ENCODE measurements at regions not wholly inside any gene's neighbourhood (a gene's known extent, or its start where the extent isn't known, plus 50 kb on each side); places are given as distances from the start of the nearest gene placed in this dataset.

DNA sequence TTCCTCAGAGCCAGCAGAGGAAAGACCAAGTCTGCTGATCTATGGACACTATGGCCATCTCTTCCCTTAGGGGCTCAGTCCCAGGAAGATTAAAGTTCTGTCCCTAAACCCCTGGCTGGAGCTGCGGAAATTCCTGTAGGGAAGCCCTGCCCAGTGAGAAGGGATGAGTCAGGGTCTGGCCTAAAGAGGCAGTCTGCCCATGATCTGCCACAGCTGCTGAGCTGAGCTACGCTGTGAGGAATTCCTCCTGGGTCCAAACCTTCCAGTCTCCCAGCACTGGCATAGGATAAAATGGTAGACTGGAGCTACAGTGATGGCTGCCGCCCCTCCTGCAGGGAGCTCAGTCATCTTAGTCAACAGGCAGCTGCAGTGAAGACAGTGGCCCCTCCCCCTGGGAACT lies 213.7 kb downstream of the BRINP2 start:
- Histone ChIP-seq H3K4me3 (ENCODE audit: low read length in 2 of 2) (no peak overlapping the region), H3K36me3 (ENCODE audit: control insufficient read depth in 2 of 2, insufficient read depth in 2 of 2, low read length in 2 of 2) (no peaks in the 10 kb centered on the region), H3K9me3 (ENCODE audit: control insufficient read depth in 2 of 2, low read length in 2 of 2) (no peaks in the 10 kb centered on the region), H3K4me1 (ENCODE audit: control insufficient read depth in 2 of 2, insufficient read depth in 2 of 2, low read length in 2 of 2) (no peaks in the 10 kb centered on the region), H3K9ac (ENCODE audit: low read depth in 1 of 2, low read length in 2 of 2) (no peak overlapping the region), H3K27ac (ENCODE audit: low read depth in 2 of 2, low read length in 2 of 2) (no peak overlapping the region), H3K27me3 (ENCODE audit: control insufficient read depth in 2 of 2, insufficient read depth in 2 of 2, low read length in 2 of 2) (no peaks in the 10 kb centered on the region)

- no peak overlapping the region for H3K27ac ChIP-seq (ENCODE audit: low read depth in 2 of 2, low read length in 2 of 2)
- H3K36me3 ChIP-seq (ENCODE audit: control insufficient read depth in 2 of 2, insufficient read depth in 2 of 2, low read length in 2 of 2) = no peaks in the 10 kb centered on the region
- no peak overlapping the region for H3K4me3 ChIP-seq (ENCODE audit: low read length in 2 of 2)
- H3K27me3 ChIP-seq (ENCODE audit: control insufficient read depth in 2 of 2, insufficient read depth in 2 of 2, low read length in 2 of 2) = no peaks in the 10 kb centered on the region
- no peaks in the 10 kb centered on the region for H3K4me1 ChIP-seq (ENCODE audit: control insufficient read depth in 2 of 2, insufficient read depth in 2 of 2, low read length in 2 of 2)
- no peak overlapping the region for H3K9ac ChIP-seq (ENCODE audit: low read depth in 1 of 2, low read length in 2 of 2)
- H3K9me3 ChIP-seq (ENCODE audit: control insufficient read depth in 2 of 2, low read length in 2 of 2) = no peaks in the 10 kb centered on the region
Measured at GRCh38 chr1:177383715-177384114, 213.0 kb downstream of the BRINP2 start.

- H3K36me3 ChIP-seq (ENCODE audit: control insufficient read depth in 2 of 2, insufficient read depth in 2 of 2, low read length in 2 of 2) = no peaks in the 10 kb centered on the region
- H3K4me3 ChIP-seq (ENCODE audit: low read length in 2 of 2) = no peak overlapping the region
- H3K9ac ChIP-seq (ENCODE audit: low read depth in 1 of 2, low read length in 2 of 2) = no peak overlapping the region
- H3K27ac ChIP-seq (ENCODE audit: low read depth in 2 of 2, low read length in 2 of 2) = no peak overlapping the region
- H3K4me1 ChIP-seq (ENCODE audit: control insufficient read depth in 2 of 2, insufficient read depth in 2 of 2, low read length in 2 of 2) = no peaks in the 10 kb centered on the region
- H3K9me3 ChIP-seq (ENCODE audit: control insufficient read depth in 2 of 2, low read length in 2 of 2) = no peaks in the 10 kb centered on the region
- no peaks in the 10 kb centered on the region for H3K27me3 ChIP-seq (ENCODE audit: control insufficient read depth in 2 of 2, insufficient read depth in 2 of 2, low read length in 2 of 2)
Measured at GRCh38 chr1:177377866-177378265, 207.1 kb downstream of the BRINP2 start.

DNA sequence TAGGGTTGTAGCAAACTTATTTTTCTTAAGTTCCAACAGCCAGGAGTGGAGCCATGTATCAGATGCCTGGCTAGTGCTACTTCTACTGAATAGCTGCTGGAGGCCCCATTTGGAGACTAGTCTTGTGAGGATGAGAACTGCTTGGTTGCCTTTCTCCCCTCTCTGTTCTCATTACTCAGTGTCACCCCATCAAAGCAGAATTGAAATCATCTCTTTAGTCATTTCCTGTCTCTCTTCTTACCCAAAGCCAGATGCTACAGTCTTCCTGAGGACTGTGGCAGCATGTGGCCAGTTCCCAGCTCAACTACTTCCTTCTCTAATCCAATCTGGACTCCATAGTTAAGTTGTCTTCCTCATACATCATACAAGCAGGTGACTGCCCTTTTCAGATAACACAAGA lies 197.5 kb downstream of the BRINP2 start:
- H3K4me1 ChIP-seq (ENCODE audit: control insufficient read depth in 2 of 2, insufficient read depth in 2 of 2, low read length in 2 of 2) = no peaks in the 10 kb centered on the region
- H3K9ac ChIP-seq (ENCODE audit: low read depth in 1 of 2, low read length in 2 of 2) = no peak overlapping the region
- no peak overlapping the region for H3K4me3 ChIP-seq (ENCODE audit: low read length in 2 of 2)
- no peaks in the 10 kb centered on the region for H3K36me3 ChIP-seq (ENCODE audit: control insufficient read depth in 2 of 2, insufficient read depth in 2 of 2, low read length in 2 of 2)
- no peaks in the 10 kb centered on the region for H3K9me3 ChIP-seq (ENCODE audit: control insufficient read depth in 2 of 2, low read length in 2 of 2)
- no peak overlapping the region for H3K27ac ChIP-seq (ENCODE audit: low read depth in 2 of 2, low read length in 2 of 2)
- H3K27me3 ChIP-seq (ENCODE audit: control insufficient read depth in 2 of 2, insufficient read depth in 2 of 2, low read length in 2 of 2) = no peaks in the 10 kb centered on the region

DNA sequence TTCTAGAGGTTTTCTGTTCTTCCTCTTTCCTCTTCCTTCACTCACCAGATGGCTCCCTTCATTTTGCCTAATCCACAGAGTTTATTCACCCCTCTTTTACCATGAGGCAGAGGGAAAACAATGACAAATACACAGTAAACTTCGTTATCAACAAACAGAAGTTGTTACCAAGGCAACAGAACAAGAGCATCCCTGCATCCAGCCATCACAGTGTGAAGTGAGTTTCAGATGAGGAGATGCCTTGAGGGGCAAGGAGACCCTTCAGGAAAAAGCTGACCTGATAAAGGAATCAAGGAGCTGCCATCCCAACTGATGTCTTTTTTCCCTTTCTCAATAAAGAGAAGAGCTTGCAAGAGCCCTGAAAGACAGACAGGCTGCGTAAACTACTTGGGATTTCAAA lies 195.3 kb downstream of the BRINP2 start:
- Histone ChIP-seq H3K4me3 (ENCODE audit: low read length in 2 of 2) (no peak overlapping the region), H3K36me3 (ENCODE audit: control insufficient read depth in 2 of 2, insufficient read depth in 2 of 2, low read length in 2 of 2) (no peaks in the 10 kb centered on the region), H3K9me3 (ENCODE audit: control insufficient read depth in 2 of 2, low read length in 2 of 2) (no peaks in the 10 kb centered on the region), H3K27ac (ENCODE audit: low read depth in 2 of 2, low read length in 2 of 2) (no peak overlapping the region), H3K9ac (ENCODE audit: low read depth in 1 of 2, low read length in 2 of 2) (no peak overlapping the region), H3K27me3 (ENCODE audit: control insufficient read depth in 2 of 2, insufficient read depth in 2 of 2, low read length in 2 of 2) (no peaks in the 10 kb centered on the region), H3K4me1 (ENCODE audit: control insufficient read depth in 2 of 2, insufficient read depth in 2 of 2, low read length in 2 of 2) (no peaks in the 10 kb centered on the region)

GRCh38 chr1:177360791-177361190 lies 190.0 kb downstream of the BRINP2 start:
- no peaks in the 10 kb centered on the region for H3K27me3 ChIP-seq (ENCODE audit: control insufficient read depth in 2 of 2, insufficient read depth in 2 of 2, low read length in 2 of 2)
- H3K36me3 ChIP-seq (ENCODE audit: control insufficient read depth in 2 of 2, insufficient read depth in 2 of 2, low read length in 2 of 2) = no peaks in the 10 kb centered on the region
- H3K4me3 ChIP-seq (ENCODE audit: low read length in 2 of 2) = no peak overlapping the region
- no peak overlapping the region for H3K9ac ChIP-seq (ENCODE audit: low read depth in 1 of 2, low read length in 2 of 2)
- H3K4me1 ChIP-seq (ENCODE audit: control insufficient read depth in 2 of 2, insufficient read depth in 2 of 2, low read length in 2 of 2) = no peaks in the 10 kb centered on the region
- no peaks in the 10 kb centered on the region for H3K9me3 ChIP-seq (ENCODE audit: control insufficient read depth in 2 of 2, low read length in 2 of 2)
- no peak overlapping the region for H3K27ac ChIP-seq (ENCODE audit: low read depth in 2 of 2, low read length in 2 of 2)

DNA sequence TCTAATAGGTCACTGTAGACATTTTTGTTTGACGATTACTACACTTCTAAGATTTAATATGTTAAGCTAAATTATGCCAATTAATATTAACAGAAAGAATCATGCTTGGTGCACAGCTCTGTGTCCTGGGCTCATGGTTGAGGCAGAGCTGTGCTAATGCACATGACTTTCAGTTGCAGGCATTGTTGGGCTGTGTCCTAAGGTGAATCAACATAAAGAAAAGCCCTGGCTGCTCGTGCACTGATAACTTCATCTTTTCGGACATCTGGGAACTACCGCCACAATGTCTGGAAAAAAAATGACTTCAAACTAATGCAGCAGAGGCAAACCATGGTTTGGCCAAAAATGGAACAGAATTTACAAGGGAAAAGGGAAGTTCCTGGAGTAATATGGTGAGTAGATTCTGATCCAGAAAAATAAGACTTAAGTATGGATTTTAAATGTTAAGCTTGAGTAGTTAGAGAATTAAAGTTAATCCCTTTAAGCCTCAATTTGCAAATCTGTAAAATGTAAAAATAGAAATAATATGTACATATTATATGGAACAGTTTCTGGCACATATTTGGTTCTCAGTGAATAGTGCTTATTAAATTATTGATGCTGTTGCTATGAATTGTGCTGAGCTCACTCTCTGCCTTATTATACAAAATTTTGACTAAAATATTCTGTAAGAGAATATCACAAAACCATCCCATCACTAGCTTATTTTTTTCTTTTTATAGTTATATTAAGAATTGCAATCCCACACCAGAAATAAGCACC lies 186.1 kb downstream of the BRINP2 start:
- Histone ChIP-seq H3K4me3 (ENCODE audit: low read length in 2 of 2) (no peak overlapping the region), H3K36me3 (ENCODE audit: control insufficient read depth in 2 of 2, insufficient read depth in 2 of 2, low read length in 2 of 2) (no peaks in the 10 kb centered on the region), H3K9me3 (ENCODE audit: control insufficient read depth in 2 of 2, low read length in 2 of 2) (no peaks in the 10 kb centered on the region), H3K9ac (ENCODE audit: low read depth in 1 of 2, low read length in 2 of 2) (no peak overlapping the region), H3K27ac (ENCODE audit: low read depth in 2 of 2, low read length in 2 of 2) (no peak overlapping the region), H3K4me1 (ENCODE audit: control insufficient read depth in 2 of 2, insufficient read depth in 2 of 2, low read length in 2 of 2) (peaks cover 2 to 4% of the 10 kb centered on the region in 2 donors), H3K27me3 (ENCODE audit: control insufficient read depth in 2 of 2, insufficient read depth in 2 of 2, low read length in 2 of 2) (no peaks in the 10 kb centered on the region)

DNA sequence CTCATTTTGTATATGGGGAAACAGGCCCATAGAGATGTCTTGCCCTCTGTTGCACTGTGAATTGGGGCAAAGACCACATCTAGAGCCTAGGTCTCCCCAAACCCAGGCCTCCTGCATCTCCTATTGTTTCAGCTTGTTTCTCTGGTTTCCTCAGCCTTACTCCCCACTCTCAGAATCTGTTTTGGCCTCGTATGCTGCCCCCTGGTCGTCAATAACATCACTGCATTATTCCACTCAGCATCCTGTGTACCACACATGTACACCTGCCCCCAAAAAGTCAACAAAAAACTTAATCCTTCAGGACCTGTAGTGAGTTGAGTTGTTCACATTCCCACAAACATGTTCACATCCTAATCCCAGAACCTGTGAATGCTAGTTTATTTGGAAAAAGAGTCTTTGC lies 184.8 kb downstream of the BRINP2 start:
- H3K9ac ChIP-seq (ENCODE audit: low read depth in 1 of 2, low read length in 2 of 2) = no peak overlapping the region
- no peak overlapping the region for H3K27ac ChIP-seq (ENCODE audit: low read depth in 2 of 2, low read length in 2 of 2)
- no peaks in the 10 kb centered on the region for H3K27me3 ChIP-seq (ENCODE audit: control insufficient read depth in 2 of 2, insufficient read depth in 2 of 2, low read length in 2 of 2)
- H3K36me3 ChIP-seq (ENCODE audit: control insufficient read depth in 2 of 2, insufficient read depth in 2 of 2, low read length in 2 of 2) = no peaks in the 10 kb centered on the region
- peaks cover 6 to 10% of the 10 kb centered on the region in 2 donors for H3K4me1 ChIP-seq (ENCODE audit: control insufficient read depth in 2 of 2, insufficient read depth in 2 of 2, low read length in 2 of 2)
- no peaks in the 10 kb centered on the region for H3K9me3 ChIP-seq (ENCODE audit: control insufficient read depth in 2 of 2, low read length in 2 of 2)
- no peak overlapping the region for H3K4me3 ChIP-seq (ENCODE audit: low read length in 2 of 2)

- H3K9me3 ChIP-seq (ENCODE audit: control insufficient read depth in 2 of 2, low read length in 2 of 2) = no peaks in the 10 kb centered on the region
- no peaks in the 10 kb centered on the region for H3K36me3 ChIP-seq (ENCODE audit: control insufficient read depth in 2 of 2, insufficient read depth in 2 of 2, low read length in 2 of 2)
- H3K27me3 ChIP-seq (ENCODE audit: control insufficient read depth in 2 of 2, insufficient read depth in 2 of 2, low read length in 2 of 2) = no peaks in the 10 kb centered on the region
- H3K27ac ChIP-seq (ENCODE audit: low read depth in 2 of 2, low read length in 2 of 2) = no peak overlapping the region
- no peak overlapping the region for H3K9ac ChIP-seq (ENCODE audit: low read depth in 1 of 2, low read length in 2 of 2)
- H3K4me1 ChIP-seq (ENCODE audit: control insufficient read depth in 2 of 2, insufficient read depth in 2 of 2, low read length in 2 of 2) = peaks cover 6 to 10% of the 10 kb centered on the region in 2 donors
- no peak overlapping the region for H3K4me3 ChIP-seq (ENCODE audit: low read length in 2 of 2)
Measured at GRCh38 chr1:177354247-177354646, 183.5 kb downstream of the BRINP2 start.

DNA sequence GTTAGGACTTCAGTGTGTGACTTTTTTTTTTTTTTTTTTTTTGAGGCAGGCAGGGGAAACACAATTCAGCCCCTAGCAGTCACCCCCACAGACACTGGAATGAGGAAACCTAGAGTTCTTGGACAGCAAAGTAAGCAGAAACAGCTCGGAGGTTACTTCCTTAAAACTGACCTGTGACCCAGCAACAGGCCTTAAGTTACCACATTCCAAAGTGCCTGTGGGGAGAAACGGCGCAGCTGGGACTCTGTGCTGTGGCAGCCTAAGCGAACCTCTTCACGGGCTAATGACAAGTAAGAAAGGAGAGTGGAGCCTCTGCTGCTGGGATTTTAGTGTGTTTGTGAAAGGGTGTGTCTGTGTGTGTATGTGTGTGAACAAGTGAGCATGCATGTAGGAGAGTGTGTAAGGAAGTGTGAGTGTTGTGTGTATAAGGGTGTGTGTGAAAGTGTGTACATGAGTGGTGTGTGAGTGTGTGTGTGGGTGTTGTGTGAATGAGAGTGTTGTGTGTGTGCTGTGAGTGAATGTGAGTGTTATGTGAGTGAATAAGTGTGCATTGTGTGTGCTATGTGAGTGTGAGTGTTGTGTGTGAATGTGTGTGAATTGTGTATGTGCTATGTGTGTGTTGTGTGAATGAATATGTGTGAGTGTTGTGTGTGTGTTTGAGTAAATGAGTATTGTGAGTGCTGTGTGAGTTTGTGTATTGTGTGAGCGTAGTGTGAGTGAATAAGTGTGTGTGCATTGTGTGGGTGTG lies 180.8 kb downstream of the BRINP2 start:
- H3K27me3 ChIP-seq (ENCODE audit: control insufficient read depth in 2 of 2, insufficient read depth in 2 of 2, low read length in 2 of 2) = no peaks in the 10 kb centered on the region
- no peaks in the 10 kb centered on the region for H3K9me3 ChIP-seq (ENCODE audit: control insufficient read depth in 2 of 2, low read length in 2 of 2)
- H3K4me1 ChIP-seq (ENCODE audit: control insufficient read depth in 2 of 2, insufficient read depth in 2 of 2, low read length in 2 of 2) = peaks cover 12 to 16% of the 10 kb centered on the region in 2 donors
- H3K4me3 ChIP-seq (ENCODE audit: low read length in 2 of 2) = peak overlapping the region in 1 of 2 donors; percentile 26
- H3K36me3 ChIP-seq (ENCODE audit: control insufficient read depth in 2 of 2, insufficient read depth in 2 of 2, low read length in 2 of 2) = no peaks in the 10 kb centered on the region
- H3K27ac ChIP-seq (ENCODE audit: low read depth in 2 of 2, low read length in 2 of 2) = peak overlapping the region in 1 of 2 donors; percentile 18
- no peak overlapping the region for H3K9ac ChIP-seq (ENCODE audit: low read depth in 1 of 2, low read length in 2 of 2)

All from mucosa of rectum (tissue), 2 donors.